Suprapubic skin (tissue), 3 donors: ENCODE measurements at regions not wholly inside any gene's neighbourhood (a gene's known extent, or its start where the extent isn't known, plus 50 kb on each side); places are given as distances from the start of the nearest gene placed in this dataset.

ENCODE experiments used
- CTCF ChIP-seq, 2 donors: fragments of 200-600 bp in 1 of 2; fragments of 450-650 bp in 1 of 2; sonication (generic) in 1 of 2; IDR thresholded peaks; one replicate each; pipeline ENCODE4 v1.5.1; 2016 to 2019; ENCODE audit warnings: antibody characterized with exemption in 2 of 2, mild to moderate bottlenecking in 1 of 2, moderate library complexity in 1 of 2
- POLR2AphosphoS5 ChIP-seq, 3 donors: sonication (generic); formaldehyde crosslinking; IDR thresholded peaks; one replicate each; pipeline ENCODE4 v1.6.1; 2017; ENCODE audit warnings: antibody characterized with exemption in 3 of 3

- no peak for TF ChIP-seq CTCF (IDR thresholded peaks at IDR 0.05)
- no peak for TF ChIP-seq POLR2AphosphoS5 (IDR thresholded peaks at IDR 0.05)
These were observed 560.3 kb upstream of the POM121L12 start for GRCh38 chr7:52475001-52475582.
